ENCODE measurements at regions not wholly inside any gene's neighbourhood (a gene's known extent, or its start where the extent isn't known, plus 50 kb on each side); places are given as distances from the start of the nearest gene placed in this dataset.
A peak's percentile ranks its signal among the peaks of the same experiment; 100 is the strongest.

GRCh38 chr2:221845021-221845365 lies 272.9 kb upstream of the EPHA4 start:
- Histone ChIP-seq H3K4me1 (ENCODE audit: insufficient read depth, low read length, poor library complexity, severe bottlenecking) (peaks cover 16% of the 10 kb centered on the region), H3K27me3 (replicated peaks; ENCODE audit: insufficient read depth, low read depth, low read length, poor library complexity) (peaks cover 6% of the 10 kb centered on the region), H3K4me3 (ENCODE audit: low read depth, low read length, poor library complexity, severe bottlenecking) (no peak overlapping the region), H3K27ac (ENCODE audit: low read depth, low read length, poor library complexity, severe bottlenecking) (no peak overlapping the region), H3K36me3 (ENCODE audit: insufficient read depth, low read length, poor library complexity, severe bottlenecking) (no peaks in the 10 kb centered on the region), H3K9me3 (ENCODE audit: low read depth, low read length, poor library complexity, severe bottlenecking) (no peaks in the 10 kb centered on the region)
- no peak for TF ChIP-seq CTCF (conservative IDR thresholded peaks at IDR 0.05; ENCODE audit: low read depth, low read length)
- TF ChIP-seq EZH2 (IDR thresholded peaks at IDR 0.05; ENCODE audit: borderline replicate concordance, low read depth, low read length, poor library complexity, severe bottlenecking): no peak
- CTCF ChIA-PET: no interaction called here
- BruUV-seq (replicated peaks): no TSS peak
- intact Hi-C loops (cut with micrococcal nuclease; ENCODE audit: unreplicated experiment): no loop called here
- POLR2A ChIA-PET (ENCODE audit: low non-redundant PET): no interaction called here
- DNase-seq (ENCODE audit: low spot score): no peak

GRCh38 chr2:221844212-221845020 lies 272.3 kb upstream of the EPHA4 start:
- Histone ChIP-seq H3K4me3 (ENCODE audit: low read depth, low read length, poor library complexity, severe bottlenecking) (no peak overlapping the region), H3K27me3 (replicated peaks; ENCODE audit: insufficient read depth, low read depth, low read length, poor library complexity) (peaks cover 6% of the 10 kb centered on the region), H3K36me3 (ENCODE audit: insufficient read depth, low read length, poor library complexity, severe bottlenecking) (no peaks in the 10 kb centered on the region), H3K4me1 (ENCODE audit: insufficient read depth, low read length, poor library complexity, severe bottlenecking) (peaks cover 16% of the 10 kb centered on the region), H3K27ac (ENCODE audit: low read depth, low read length, poor library complexity, severe bottlenecking) (no peak overlapping the region), H3K9me3 (ENCODE audit: low read depth, low read length, poor library complexity, severe bottlenecking) (no peaks in the 10 kb centered on the region)
- POLR2A ChIA-PET (ENCODE audit: low non-redundant PET): no interaction called here
- intact Hi-C loops (cut with micrococcal nuclease; ENCODE audit: unreplicated experiment): no loop called here
- peak; percentile 79 for DNase-seq (ENCODE audit: low spot score)
- BruUV-seq (replicated peaks): no TSS peak
- no peak for TF ChIP-seq EZH2 (IDR thresholded peaks at IDR 0.05; ENCODE audit: borderline replicate concordance, low read depth, low read length, poor library complexity, severe bottlenecking)
- TF ChIP-seq CTCF (conservative IDR thresholded peaks at IDR 0.05; ENCODE audit: low read depth, low read length): no peak
- CTCF ChIA-PET: no interaction called here

GRCh38 chr2:221836095-221836494 lies 264.0 kb upstream of the EPHA4 start:
- intact Hi-C loops (cut with micrococcal nuclease; ENCODE audit: unreplicated experiment): no loop called here
- DNase-seq (ENCODE audit: low spot score): no peak
- CTCF ChIA-PET: no interaction called here

More at GRCh38 chr2:221836095-221836494, 264.0 kb upstream of the EPHA4 start:
- Histone ChIP-seq H3K36me3 (ENCODE audit: insufficient read depth, low read length, poor library complexity, severe bottlenecking) (no peaks in the 10 kb centered on the region), H3K4me1 (ENCODE audit: insufficient read depth, low read length, poor library complexity, severe bottlenecking) (no peaks in the 10 kb centered on the region), H3K27me3 (replicated peaks; ENCODE audit: insufficient read depth, low read depth, low read length, poor library complexity) (peaks cover 5% of the 10 kb centered on the region), H3K4me3 (ENCODE audit: low read depth, low read length, poor library complexity, severe bottlenecking) (no peak overlapping the region), H3K9me3 (ENCODE audit: low read depth, low read length, poor library complexity, severe bottlenecking) (no peaks in the 10 kb centered on the region), H3K27ac (ENCODE audit: low read depth, low read length, poor library complexity, severe bottlenecking) (no peak overlapping the region)
- POLR2A ChIA-PET (ENCODE audit: low non-redundant PET): no interaction called here
- BruUV-seq (replicated peaks): no TSS peak
- TF ChIP-seq CTCF (conservative IDR thresholded peaks at IDR 0.05; ENCODE audit: low read depth, low read length) (no peak), EZH2 (IDR thresholded peaks at IDR 0.05; ENCODE audit: borderline replicate concordance, low read depth, low read length, poor library complexity, severe bottlenecking) (no peak)
